IMR-90 (cell line): ENCODE measurements at regions not wholly inside any gene's neighbourhood (a gene's known extent, or its start where the extent isn't known, plus 50 kb on each side); places are given as distances from the start of the nearest gene placed in this dataset.

Source experiments
- ATAC-seq: fragments of 200-7000 bp; cut with Tn5 transposase; 2 replicates; pipeline ENCODE4 v1.9.1; 2020; ENCODE audit warnings: low read depth, mild to moderate bottlenecking, moderate library complexity
- BruUV-seq: library from RNA; stranded (reverse); fragments of 400-500 nt; replicated peaks from 2 replicates; lab custom pipeline; 2021; lab: Mats Ljungman, UMichigan
- CTCF ChIA-PET: fragments of 300-600 bp; formaldehyde crosslinking; extraction: SDS; loops from one replicate; lab custom pipeline; 2021; ENCODE audit warnings: antibody characterized with exemption; lab: Yijun Ruan, JAX
- POLR2A ChIA-PET: fragments of 300-600 bp; sonication (Branson Sonifier 250); formaldehyde crosslinking; loops from one replicate; lab custom pipeline; 2022; ENCODE audit warnings: antibody characterized with exemption; ENCODE audit not compliant: unreplicated experiment; lab: Charles Lee
- DNase-seq: peaks from one replicate; pipeline ENCODE4 v3.0.0; 2013
- H2AFZ ChIP-seq: replicated peaks from 2 replicates; pipeline ENCODE3; 2013; ENCODE audit warnings: low read length, mild to moderate bottlenecking; ENCODE audit not compliant: poor library complexity
- H2AK5ac ChIP-seq: 2 replicates; pipeline ENCODE4 v1.6.1; 2013; ENCODE audit warnings: low read depth, low read length, inconsistent platforms
- H2AK9ac ChIP-seq: replicated peaks from 2 replicates; pipeline ENCODE3; 2013; ENCODE audit warnings: mild to moderate bottlenecking, low read depth, low read length, moderate library complexity; ENCODE audit not compliant: poor library complexity
- H2BK120ac ChIP-seq: 2 replicates; pipeline ENCODE4 v1.6.1; 2013; ENCODE audit warnings: low read depth, low read length, inconsistent platforms
- H2BK15ac ChIP-seq: 3 replicates; pipeline ENCODE4 v1.6.1; 2013; ENCODE audit warnings: low read depth, low read length, inconsistent platforms
- H2BK20ac ChIP-seq: 2 replicates; pipeline ENCODE4 v1.6.1; 2013; ENCODE audit warnings: low read depth, mild to moderate bottlenecking, inconsistent platforms, low read length, moderate library complexity
- H2BK5ac ChIP-seq: 2 replicates; pipeline ENCODE4 v1.6.1; 2013; ENCODE audit warnings: mild to moderate bottlenecking, low read depth, low read length, inconsistent platforms; ENCODE audit not compliant: poor library complexity, severe bottlenecking
- H3K14ac ChIP-seq: replicated peaks from 2 replicates; pipeline ENCODE4 v1.6.1; 2013; ENCODE audit warnings: low read depth, low read length, inconsistent platforms
- H3K18ac ChIP-seq: 2 replicates; pipeline ENCODE4 v1.6.1; 2013; ENCODE audit warnings: low read depth, low read length, control low read depth
- H3K23ac ChIP-seq: 2 replicates; pipeline ENCODE4 v1.6.1; 2013; ENCODE audit warnings: low read depth, low read length, inconsistent platforms
- H3K27ac ChIP-seq: 2 replicates; pipeline ENCODE4 v1.5.1; 2013; ENCODE audit warnings: mild to moderate bottlenecking, control low read depth, low read length; ENCODE audit not compliant: insufficient read depth
- H3K27me3 ChIP-seq: 2 replicates; pipeline ENCODE4 v1.6.1; 2013; ENCODE audit warnings: low read length; ENCODE audit not compliant: control insufficient read depth, insufficient read depth
- H3K36me3 ChIP-seq: 2 replicates; pipeline ENCODE4 v1.6.1; 2013; ENCODE audit warnings: low read length, mixed read lengths; ENCODE audit not compliant: control insufficient read depth, insufficient read depth
- H3K4ac ChIP-seq: 2 replicates; pipeline ENCODE4 v1.6.1; 2013; ENCODE audit warnings: low read depth, low read length, inconsistent platforms
- H3K4me1 ChIP-seq: 2 replicates; pipeline ENCODE4 v1.6.1; 2013; ENCODE audit warnings: low read length, mixed read lengths; ENCODE audit not compliant: control insufficient read depth, insufficient read depth
- H3K4me2 ChIP-seq: 2 replicates; pipeline ENCODE4 v1.6.1; 2013; ENCODE audit warnings: low read depth, mild to moderate bottlenecking, control low read depth, low read length, moderate library complexity
- H3K4me3 ChIP-seq: 2 replicates; pipeline ENCODE4 v1.5.1; 2013; ENCODE audit warnings: low read depth, mild to moderate bottlenecking, control low read depth, low read length, moderate library complexity; ENCODE audit not compliant: insufficient read depth
- H3K56ac ChIP-seq: 2 replicates; pipeline ENCODE4 v1.6.1; 2013; ENCODE audit warnings: low read length, inconsistent platforms; ENCODE audit not compliant: insufficient read depth; ENCODE audit errors: extremely low read depth
- H3K79me1 ChIP-seq, 2 experiments: 2 replicates each; pipeline ENCODE4 v1.6.1; 2013; ENCODE audit warnings: low read length in 2 of 2, inconsistent platforms in 1 of 2, low read depth in 1 of 2
- H3K9ac ChIP-seq: 2 replicates; pipeline ENCODE4 v1.6.1; 2013; ENCODE audit warnings: low read depth, low read length, control low read depth
- H3K9me1 ChIP-seq: 2 replicates; pipeline ENCODE4 v1.6.1; 2013; ENCODE audit warnings: low read length, inconsistent platforms; ENCODE audit not compliant: insufficient read depth
- H3K9me3 ChIP-seq: 2 replicates; pipeline ENCODE4 v1.6.1; 2013; ENCODE audit warnings: low read length; ENCODE audit not compliant: control insufficient read depth, insufficient read depth
- H4K20me1 ChIP-seq: 2 replicates; pipeline ENCODE4 v1.6.1; 2013; ENCODE audit warnings: low read length, inconsistent platforms; ENCODE audit not compliant: insufficient read depth
- H4K5ac ChIP-seq: 2 replicates; pipeline ENCODE4 v1.6.1; 2013; ENCODE audit warnings: mild to moderate bottlenecking, low read depth, low read length, control low read depth
- H4K8ac ChIP-seq, 2 experiments: 2 replicates each; pipeline ENCODE4 v1.6.1; 2013; ENCODE audit warnings: low read depth in 2 of 2, low read length in 2 of 2, control low read depth in 1 of 2, inconsistent platforms in 1 of 2
- H4K91ac ChIP-seq: 2 replicates; pipeline ENCODE4 v1.6.1; 2013; ENCODE audit warnings: low read depth, low read length, inconsistent platforms; ENCODE audit not compliant: insufficient read depth
- CEBPB ChIP-seq: IDR thresholded peaks from 2 replicates; pipeline ENCODE4 v1.6.1; 2012; ENCODE audit warnings: low read depth, low read length, improper control_type of control experiment
- CHD1 ChIP-seq: IDR thresholded peaks from 2 replicates; pipeline ENCODE4 v1.6.1; 2012; ENCODE audit warnings: low read depth, low read length, improper control_type of control experiment
- FOS ChIP-seq: fragments of 150-350 bp; IDR thresholded peaks from 2 replicates; pipeline ENCODE4 v1.6.1; 2016; ENCODE audit warnings: low read depth, low read length
- MAFK ChIP-seq: IDR thresholded peaks from 2 replicates; pipeline ENCODE4 v1.6.1; 2012; ENCODE audit warnings: low read depth, low read length, improper control_type of control experiment
- MAZ ChIP-seq: IDR thresholded peaks from 2 replicates; pipeline ENCODE4 v1.6.1; 2012; ENCODE audit warnings: low read depth, mild to moderate bottlenecking, low read length, improper control_type of control experiment, moderate library complexity, borderline replicate concordance
- RCOR1 ChIP-seq: IDR thresholded peaks from 2 replicates; pipeline ENCODE4 v1.6.1; 2012; ENCODE audit warnings: mild to moderate bottlenecking, low read length, improper control_type of control experiment; ENCODE audit not compliant: insufficient replicate concordance
- WGBS, 2 experiments: methylation state at CpG; one replicate each; pipeline versions ENCODE4 v1.1.5 to v1.1.7; 2013; ENCODE audit warnings: missing lambda C conversion rate in 2 of 2; ENCODE audit not compliant: insufficient read length in 1 of 2; ENCODE audit errors: extremely low coverage in 2 of 2; 5-methylcytosine and 5-hydroxymethylcytosine counted together
- dilution Hi-C: fragments of 300-500 bp; cut with HindIII; formaldehyde crosslinking; loops from one replicate; pipeline ENCODE4 v1.14.3; 2018; ENCODE audit warnings: low sequenced_read_pairs; ENCODE audit not compliant: unreplicated experiment
- in situ Hi-C: fragments of 300-500 bp; cut with MboI; formaldehyde crosslinking; loops from 3 replicates; pipeline ENCODE4 v1.14.3; 2019; ENCODE audit warnings: low sequenced_read_pairs, inconsistent platforms, mixed read lengths
- intact Hi-C: fragments of 100-400 bp; cut with micrococcal nuclease; formaldehyde crosslinking; loops from 2 replicates; pipeline ENCODE4 v1.10.0; 2022
- TF ChIP-seq, protein P1 (sequence below): fragments of 150-350 bp; IDR thresholded peaks from 2 replicates; pipeline ENCODE4 v1.6.1; 2017; ENCODE audit warnings: mild to moderate bottlenecking, antibody characterized with exemption, low read length, low read depth
- TF ChIP-seq, protein P2 (sequence below): fragments of 150-350 bp; IDR thresholded peaks from 2 replicates; pipeline ENCODE4 v1.6.1; 2016; ENCODE audit warnings: low read depth, mild to moderate bottlenecking, low read length, moderate library complexity, borderline replicate concordance

DNA sequence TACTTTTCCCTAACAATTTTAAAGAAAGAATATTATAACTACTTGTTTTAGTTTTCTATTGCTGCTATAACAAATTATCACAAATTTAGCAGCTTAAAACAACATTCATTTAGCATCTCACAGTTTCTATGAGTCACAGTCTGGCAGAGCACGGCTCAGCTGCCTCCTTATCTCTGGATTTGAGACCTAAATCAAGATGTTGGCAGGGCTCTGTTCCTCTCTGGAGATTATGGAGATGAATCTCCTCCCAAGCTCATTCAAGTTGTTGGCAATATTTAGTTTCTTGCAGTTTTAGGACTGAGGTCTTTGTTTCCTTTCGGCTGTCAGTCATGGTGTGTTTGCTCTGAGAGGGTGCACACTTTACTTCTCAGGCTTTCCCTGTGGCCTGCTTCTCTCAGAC, 1065.8 kb upstream of the EYS start:
- DNase-seq, result no peak
- no peaks in the 10 kb centered on the region for H3K4me1 ChIP-seq
- H3K56ac ChIP-seq, result no peak overlapping the region
- H2BK5ac ChIP-seq, result no peak overlapping the region
- H3K27ac ChIP-seq, result no peak overlapping the region
- H3K9ac ChIP-seq, result no peak overlapping the region
- no peak overlapping the region for H2AFZ ChIP-seq
- H2BK20ac ChIP-seq, result no peak overlapping the region
- no peak overlapping the region for H2AK5ac ChIP-seq
- no peak overlapping the region for H4K5ac ChIP-seq
- ChIA-PET CTCF (no interaction called here), POLR2A (no interaction called here)
- dilution Hi-C loops (no loop called here), in situ Hi-C loops (no loop called here), intact Hi-C loops (no loop called here)
- no peak overlapping the region for H3K14ac ChIP-seq
- no peak overlapping the region for H2BK120ac ChIP-seq
- TF ChIP-seq, protein P1, sequence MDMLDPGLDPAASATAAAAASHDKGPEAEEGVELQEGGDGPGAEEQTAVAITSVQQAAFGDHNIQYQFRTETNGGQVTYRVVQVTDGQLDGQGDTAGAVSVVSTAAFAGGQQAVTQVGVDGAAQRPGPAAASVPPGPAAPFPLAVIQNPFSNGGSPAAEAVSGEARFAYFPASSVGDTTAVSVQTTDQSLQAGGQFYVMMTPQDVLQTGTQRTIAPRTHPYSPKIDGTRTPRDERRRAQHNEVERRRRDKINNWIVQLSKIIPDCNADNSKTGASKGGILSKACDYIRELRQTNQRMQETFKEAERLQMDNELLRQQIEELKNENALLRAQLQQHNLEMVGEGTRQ, result no peak
- TF ChIP-seq MAZ (no peak), CHD1 (no peak), RCOR1 (no peak), MAFK (no peak), FOS (no peak), CEBPB (no peak)
- TF ChIP-seq, protein P2, sequence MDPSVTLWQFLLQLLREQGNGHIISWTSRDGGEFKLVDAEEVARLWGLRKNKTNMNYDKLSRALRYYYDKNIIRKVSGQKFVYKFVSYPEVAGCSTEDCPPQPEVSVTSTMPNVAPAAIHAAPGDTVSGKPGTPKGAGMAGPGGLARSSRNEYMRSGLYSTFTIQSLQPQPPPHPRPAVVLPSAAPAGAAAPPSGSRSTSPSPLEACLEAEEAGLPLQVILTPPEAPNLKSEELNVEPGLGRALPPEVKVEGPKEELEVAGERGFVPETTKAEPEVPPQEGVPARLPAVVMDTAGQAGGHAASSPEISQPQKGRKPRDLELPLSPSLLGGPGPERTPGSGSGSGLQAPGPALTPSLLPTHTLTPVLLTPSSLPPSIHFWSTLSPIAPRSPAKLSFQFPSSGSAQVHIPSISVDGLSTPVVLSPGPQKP, result no peak
- H3K4me3 ChIP-seq, result no peak overlapping the region
- no peak overlapping the region for H4K8ac ChIP-seq
- no peaks in the 10 kb centered on the region for H3K9me1 ChIP-seq
- H3K79me1 ChIP-seq, result no peaks in the 10 kb centered on the region
- H2AK9ac ChIP-seq, result no peak overlapping the region
- H2BK15ac ChIP-seq, result no peak overlapping the region
- WGBS, 2 experiments, result no CpG with 5 or more reads among the region's 2 CpGs
- H4K20me1 ChIP-seq, result no peaks in the 10 kb centered on the region
- no peaks in the 10 kb centered on the region for H3K9me3 ChIP-seq
- no peaks in the 10 kb centered on the region for H3K27me3 ChIP-seq
- ATAC-seq, result no peak
- H3K4me2 ChIP-seq, result no peak overlapping the region
- H3K36me3 ChIP-seq, result no peaks in the 10 kb centered on the region
- no TSS peak for BruUV-seq
- H3K4ac ChIP-seq, result no peak overlapping the region
- no peak overlapping the region for H3K23ac ChIP-seq
- H4K91ac ChIP-seq, result no peak overlapping the region
- H3K18ac ChIP-seq, result no peak overlapping the region
